KG1 (cell line): ENCODE measurements at regions not wholly inside any gene's neighbourhood (a gene's known extent, or its start where the extent isn't known, plus 50 kb on each side); places are given as distances from the start of the nearest gene placed in this dataset.
"Not testable (repeated sequence)": the region's sequence is repeated elsewhere in the genome, so short reads cannot be mapped to it uniquely, and the experiment has no call there.

Source experiments
- DNase-seq: peaks from one replicate; lab custom pipeline; 2025; lab: John Stamatoyannopoulos, UW

DNA sequence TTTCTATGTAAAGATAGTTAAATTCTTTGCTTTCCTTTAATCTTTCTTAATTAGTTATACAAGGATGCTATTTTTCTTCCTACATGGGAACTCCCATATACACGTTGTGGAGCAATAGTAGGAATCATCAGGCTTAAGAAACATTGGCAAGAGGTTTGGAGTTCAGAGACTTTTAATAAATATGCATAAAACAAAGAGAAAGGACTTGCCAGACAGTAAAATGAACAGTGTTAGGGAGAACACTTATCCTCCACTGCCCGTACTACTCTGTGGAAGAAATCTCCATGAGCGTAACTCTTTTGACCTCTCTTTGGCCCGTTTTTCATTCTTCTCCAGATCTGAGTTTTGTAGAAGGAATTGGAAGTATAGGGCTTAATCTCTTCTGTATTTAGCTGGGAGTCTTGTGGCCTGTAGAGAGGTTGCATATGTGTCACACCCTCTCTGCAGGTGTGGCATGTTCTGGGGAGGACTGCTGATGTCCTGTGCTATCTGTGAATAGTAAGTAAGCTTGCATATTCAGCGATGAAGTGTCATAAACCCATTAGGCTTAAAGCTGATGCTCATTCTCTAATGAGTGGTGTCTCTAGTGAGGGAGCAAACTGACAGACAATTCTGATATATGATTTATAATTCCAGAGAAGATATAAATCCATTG is 455.4 kb upstream of the FAR2 start:
- DNase-seq = no peak

DNA sequence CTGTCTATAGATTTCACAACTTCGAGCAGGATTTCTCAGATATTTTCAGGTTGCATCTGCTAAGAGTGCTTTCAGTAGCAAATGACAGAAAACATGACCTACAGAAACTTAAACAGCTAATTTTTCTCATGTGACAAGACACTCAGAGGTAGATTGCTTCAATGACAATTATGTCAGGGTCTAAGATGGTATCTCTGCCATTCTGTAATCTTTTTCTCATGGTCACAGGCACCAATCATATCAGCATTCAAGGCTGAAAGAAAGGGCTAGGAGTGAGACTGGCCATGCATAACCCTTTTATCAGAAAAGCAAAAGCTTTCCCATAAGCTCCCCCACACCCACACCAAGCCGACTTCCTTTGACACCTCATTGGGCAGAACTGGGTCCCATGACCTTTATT is 450.5 kb upstream of the FAR2 start:
- DNase-seq = no peak

DNA sequence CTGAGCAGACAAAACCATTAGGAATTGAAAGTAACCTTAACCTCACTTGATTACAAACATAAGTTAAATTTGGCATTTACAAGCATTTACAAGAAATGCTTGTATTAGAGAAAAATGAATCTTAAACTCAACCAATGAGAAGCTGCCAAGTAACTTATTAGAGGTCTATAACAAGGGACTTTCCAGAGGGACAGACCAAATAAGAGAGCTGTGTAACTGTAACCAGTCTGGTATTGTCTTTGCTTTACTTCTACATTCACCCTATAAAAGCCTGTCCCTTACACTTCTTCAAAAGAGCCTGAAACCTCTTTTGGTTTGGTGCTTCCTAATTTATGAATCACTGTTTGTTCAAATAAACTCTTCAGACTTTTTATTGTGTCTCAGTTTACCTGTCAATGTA is 450.0 kb upstream of the FAR2 start:
- DNase-seq = no peak

DNA sequence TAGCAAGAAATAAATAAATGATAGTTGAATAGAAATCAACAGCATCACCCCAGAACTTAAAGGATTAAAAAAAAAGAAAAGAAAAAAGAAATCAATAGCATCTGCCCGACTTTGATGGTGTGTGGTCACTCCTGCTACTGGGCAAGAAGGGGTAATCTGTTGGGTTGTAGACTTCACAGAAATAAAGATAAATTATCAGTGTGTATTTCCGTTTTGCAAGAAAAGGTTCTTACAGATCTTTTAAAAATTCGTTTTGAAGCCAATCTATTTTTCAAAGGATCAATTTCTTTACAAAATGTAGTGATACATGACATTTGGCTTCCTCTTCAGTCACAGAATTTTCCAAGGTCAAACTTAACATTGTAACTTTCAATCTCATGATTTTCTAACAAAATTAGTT is 448.9 kb upstream of the FAR2 start:
- DNase-seq = no peak

DNA sequence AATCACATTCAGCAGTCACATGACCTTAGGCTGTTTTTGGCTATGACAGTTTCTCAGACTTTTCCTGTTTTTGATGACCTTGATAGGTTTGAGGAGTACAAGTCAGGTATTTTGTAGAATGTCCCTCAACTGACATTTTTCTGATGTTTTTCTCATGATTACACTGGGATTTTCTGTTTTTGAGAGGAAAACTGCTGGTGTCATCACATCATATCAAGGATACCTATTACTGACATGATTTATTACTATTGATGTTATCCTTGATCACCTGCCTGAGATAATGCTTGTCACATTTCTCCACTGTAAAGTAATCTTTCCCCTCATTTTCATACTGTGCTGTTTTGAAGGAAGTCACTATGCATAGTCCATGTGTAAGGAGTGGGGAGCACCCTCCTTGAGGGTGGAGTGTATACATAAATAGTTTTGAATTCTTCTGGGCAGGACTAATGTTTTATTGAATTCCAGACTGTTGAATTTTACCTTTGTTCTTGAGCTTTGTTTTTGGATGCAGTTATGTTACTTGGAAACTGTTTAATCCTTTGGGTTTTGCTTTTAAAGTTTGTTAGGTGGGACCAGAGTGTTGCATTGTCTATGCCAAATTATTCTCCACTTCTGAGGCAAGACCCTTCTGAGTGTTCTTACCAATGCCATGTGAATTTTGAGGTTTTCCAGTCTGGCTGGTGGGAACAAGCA is 444.5 kb upstream of the FAR2 start:
- no peak for DNase-seq

DNA sequence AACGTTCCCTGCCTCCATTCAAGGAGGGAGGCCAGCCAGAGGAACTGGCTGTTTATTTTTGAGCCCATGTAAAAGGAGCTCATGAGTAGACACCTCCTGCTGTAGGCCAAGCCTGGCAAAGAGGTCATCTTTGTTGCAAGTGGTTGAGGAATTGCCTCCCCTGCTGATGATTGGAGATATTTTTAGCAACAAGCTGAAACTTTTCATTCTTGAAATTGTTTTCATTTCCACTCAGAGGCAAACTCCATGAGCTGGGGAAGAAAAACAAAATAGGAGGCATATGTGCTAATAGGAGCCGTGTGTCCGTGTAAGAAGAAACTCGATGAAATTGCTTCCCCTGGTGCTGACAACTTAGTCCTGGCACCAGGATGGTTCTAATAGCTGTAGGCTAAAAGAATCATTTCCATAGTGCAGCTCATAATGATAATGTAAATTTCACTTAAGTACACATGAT is 440.1 kb upstream of the FAR2 start:
- no peak for DNase-seq

DNA sequence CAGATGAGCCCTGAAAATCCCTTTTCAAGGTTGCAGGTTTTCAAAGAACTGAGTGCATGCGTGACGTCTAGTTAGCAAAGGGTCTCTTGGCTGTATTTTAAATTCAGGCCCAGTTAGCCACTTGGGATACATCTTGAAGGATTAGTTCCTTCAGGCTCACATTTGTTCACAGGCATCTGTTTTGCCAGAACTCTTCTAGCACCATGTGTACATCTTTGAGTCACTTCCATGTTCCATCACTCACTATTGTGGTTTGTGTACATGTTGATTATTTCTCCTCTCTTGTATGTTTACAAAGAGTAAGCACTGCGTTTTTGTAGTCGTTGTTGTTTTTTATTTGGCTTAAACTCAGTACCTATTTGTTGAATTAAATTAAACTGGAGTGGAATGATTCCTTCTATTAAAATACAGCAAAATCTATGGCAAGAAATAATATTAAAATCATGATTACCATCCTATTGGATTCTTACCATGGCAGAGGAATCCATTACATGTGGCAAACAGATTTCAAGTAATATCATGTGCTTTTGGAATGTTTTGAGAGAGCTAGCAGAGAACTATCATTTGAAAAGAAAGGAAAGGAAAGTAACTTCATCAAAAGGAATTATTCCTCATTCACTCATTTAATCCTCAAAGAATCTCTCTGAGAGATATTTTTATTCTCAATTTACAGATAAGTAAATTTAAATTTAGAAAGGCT is 438.9 kb upstream of the FAR2 start:
- DNase-seq = no peak

DNA sequence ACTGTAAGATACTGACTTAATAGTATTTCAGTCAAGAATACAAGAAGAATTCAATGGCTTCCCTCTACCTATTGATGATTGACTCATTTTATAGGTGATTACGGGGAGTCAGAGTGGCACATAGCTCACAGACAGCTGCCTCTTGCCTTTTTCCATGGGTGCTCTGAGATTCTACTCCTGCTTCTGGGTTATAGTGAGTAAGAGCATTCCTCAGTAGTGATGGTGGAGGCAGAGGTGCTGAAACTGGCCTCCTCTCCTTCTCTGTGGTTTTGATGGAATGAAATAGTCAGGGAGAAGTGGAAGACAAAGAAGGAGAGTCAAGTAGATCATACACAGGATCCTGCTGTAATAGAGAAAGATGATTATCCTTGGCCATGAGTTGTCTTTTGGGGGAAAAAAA is 438.2 kb upstream of the FAR2 start:
- no peak for DNase-seq

DNA sequence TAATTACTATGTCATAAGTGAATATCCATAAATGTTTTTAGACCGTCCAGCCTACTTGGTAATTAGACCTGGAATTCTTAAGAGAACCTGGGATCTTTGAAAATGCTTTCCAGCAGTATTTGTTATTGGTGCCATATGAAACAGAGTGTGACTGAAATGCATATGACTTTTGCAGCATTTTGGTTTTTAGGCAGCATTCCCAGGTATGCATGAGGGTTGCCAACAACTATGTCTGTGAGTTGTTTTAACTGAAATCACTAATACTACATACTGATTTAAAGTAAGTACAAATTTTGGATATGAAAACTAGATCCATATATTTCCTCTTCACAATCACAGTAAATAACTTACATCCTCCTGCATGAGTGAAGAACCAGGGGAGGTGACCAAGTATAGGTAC is 437.7 kb upstream of the FAR2 start:
- no peak for DNase-seq

DNA sequence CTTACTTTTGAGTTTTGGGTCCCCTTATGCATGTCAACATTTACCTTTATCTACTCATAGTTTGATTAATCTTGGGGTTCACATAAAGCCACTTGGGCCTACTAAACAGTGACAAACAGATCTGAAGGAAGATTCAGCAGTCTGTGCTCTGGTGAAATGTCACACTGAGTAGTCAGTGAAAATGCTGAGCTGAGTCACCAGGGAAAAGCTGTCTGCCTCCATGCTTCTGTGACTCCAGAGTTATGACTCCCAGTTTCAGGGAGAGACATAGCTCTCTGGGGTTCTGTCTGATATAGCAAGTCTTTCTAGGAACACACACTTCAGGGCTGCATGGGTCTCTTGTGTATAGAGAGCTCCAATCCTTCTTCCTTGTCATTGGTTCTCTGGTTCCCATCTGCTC is 406.3 kb upstream of the FAR2 start:
- DNase-seq = no peak

DNA sequence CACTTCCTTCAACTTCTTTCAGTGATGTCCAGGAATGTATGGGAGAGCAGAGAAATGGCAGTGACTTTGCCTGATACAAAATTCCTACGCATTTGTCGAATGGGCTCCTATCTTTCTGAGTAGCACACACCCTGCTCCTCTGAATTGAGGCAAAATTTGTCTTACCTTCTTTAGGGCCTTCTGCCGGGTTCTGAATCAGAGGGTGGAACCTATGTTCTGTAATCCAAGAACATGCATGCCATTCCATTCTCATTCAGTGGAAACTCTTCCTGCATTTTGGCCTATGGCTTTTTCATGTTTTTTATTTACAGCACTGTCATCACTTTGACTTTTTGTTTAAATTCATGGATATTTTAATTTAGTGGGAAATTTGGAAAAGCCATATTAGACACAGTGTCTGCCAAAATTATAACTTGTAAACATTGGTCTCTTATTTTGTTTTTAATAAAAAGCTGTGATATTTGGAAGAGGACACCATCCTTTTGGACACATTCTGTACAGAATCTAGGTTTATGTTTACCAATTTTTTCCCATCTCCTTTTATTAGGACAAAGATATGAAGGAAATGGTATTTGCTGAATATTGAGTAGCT is 402.2 kb upstream of the FAR2 start:
- DNase-seq = no peak

DNA sequence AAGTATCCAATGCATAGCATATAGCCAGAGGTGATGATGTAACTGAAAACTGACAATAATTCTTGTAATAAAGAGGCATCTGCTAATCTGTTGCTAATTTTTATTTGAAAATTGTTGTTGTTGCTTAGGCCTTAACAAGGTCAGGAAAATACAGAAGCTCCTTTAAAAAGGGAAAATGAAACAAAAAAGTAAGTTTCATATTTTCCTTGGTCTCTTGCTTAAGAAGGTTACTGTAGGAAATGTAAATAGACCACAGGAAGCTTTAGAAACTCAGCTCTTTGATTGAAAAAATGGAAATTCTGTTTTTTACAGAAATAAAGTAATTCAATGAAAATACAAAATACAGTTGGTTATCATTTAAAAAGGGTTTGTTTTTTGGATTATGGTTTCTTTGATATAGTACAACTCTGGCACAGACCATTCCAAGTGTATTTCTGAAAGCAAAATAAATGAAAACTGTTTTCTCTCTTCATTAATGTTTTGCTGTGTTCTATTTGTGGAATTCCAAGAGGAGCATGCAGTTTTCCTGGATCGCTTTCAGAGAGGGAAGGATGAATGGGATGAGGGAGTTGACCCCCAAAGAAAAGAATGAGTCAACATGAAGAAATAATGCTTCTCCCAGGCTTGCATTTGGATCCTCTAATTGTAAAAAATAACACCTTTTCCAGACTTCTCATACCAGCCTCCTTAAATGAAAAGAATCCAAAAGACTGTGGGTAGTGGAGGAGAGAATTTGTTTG is 398.0 kb upstream of the FAR2 start:
- no peak for DNase-seq

DNA sequence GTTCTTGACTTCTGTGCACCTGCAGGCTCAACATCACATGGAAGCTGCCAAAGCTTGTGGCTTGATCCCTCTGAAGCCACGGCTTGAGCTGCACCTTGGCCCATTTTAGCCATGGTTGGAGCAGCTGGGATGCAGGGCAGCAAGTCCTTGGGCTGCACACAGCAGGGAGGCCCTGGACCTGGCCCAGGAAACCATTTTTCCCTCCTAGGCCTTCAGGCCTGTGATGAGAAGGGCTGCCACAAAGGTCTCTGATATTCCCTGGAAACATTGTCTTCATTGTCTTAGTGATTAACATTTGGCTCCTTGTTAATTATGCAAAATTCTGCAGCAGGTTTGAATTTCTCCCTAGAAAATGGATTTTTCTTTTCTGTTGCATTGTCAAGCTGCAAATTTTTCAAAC is 394.1 kb upstream of the FAR2 start:
- DNase-seq = no peak

DNA sequence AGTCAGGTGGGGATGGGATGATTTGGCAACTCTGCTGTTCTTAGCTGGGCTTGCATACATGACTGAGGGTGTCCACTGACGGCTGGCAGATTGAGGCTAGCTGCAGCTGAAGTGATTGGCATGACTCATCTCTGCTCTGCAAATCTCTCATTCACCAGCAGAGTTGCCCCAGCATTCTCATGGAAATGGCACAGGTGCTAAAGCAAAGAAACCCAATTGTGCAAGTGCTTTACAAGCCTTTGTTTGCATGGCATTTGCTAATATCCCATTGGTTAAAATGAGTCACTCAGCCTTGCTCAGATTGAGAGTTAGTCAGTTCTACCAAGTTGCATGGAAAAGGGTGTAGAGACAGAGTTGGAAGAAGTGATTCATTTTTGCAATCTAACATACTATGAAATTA is 389.7 kb upstream of the FAR2 start:
- no peak for DNase-seq

DNA sequence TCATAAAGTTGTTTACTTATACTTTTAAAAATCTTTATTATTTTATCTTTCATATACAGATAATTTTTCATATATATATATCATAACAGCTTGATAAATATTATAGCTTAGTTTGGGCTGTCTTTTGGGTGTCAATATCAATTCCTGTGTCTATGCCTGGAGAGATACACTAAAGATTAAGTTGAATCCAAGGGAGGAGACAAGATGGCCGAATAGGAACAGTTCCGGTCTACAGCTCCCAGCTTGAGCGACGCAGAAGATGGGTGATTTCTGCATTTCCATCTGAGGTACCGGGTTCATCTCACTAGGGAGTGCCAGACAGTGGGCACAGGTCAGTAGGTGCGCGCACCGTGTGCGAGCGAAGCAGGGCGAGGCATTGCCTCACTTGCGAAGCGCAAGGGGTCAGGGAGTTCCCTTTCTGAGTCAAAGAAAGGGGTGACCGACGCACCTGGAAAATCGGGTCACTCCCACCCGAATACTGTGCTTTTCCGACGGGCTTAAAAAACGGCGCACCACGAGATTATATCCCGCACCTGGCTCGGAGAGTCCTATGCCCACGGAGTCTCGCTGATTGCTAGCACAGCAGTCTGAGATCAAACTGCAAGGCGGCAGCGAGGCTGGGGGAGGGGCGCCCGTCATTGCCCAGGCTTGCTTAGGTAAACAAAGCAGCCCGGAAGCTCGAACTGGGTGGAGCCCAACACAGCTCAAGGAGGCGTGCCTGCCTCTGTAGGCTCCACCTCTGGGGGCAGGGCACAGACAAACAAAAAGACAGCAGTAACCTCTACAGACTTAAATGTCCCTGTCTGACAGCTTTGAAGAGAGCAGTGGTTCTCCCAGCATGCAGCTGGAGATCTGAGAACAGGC is 388.8 kb upstream of the FAR2 start:
- not testable (repeated sequence) for DNase-seq

DNA sequence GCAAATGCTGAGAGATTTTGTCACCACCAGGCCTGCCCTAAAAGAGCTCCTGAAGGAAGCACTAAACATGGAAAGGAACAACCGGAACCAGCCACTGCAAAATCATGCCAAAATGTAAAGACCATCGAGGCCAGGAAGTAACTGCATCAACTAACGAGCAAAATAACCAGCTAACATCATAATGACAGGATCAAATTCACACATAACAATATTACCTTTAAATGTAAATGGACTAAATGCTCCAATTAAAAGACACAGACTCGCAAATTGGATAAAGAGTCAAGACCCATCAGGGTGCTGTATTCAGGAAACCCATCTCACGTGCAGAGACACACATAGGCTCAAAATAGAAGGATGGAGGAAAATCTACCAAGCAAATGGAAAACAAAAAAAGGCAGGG is 387.2 kb upstream of the FAR2 start:
- DNase-seq = not testable (repeated sequence)

DNA sequence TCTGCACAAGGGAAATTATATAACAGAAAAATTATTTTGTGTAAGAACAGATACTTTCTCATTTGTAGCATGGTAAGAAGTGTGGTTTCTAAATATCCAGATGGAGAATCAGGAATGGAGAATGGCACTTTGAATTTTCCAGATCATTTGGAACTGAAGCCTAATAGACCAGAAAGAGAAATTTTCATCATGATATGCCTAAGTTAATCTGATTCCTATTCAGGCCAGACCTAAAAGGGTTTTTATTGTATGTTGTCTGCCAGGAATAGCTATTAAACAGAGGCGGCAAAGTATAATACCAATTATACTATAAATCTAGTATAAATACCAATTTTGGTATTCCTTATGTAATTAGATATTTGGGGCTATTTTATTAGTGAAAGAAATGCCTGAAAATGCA is 382.7 kb upstream of the FAR2 start:
- DNase-seq = no peak

DNA sequence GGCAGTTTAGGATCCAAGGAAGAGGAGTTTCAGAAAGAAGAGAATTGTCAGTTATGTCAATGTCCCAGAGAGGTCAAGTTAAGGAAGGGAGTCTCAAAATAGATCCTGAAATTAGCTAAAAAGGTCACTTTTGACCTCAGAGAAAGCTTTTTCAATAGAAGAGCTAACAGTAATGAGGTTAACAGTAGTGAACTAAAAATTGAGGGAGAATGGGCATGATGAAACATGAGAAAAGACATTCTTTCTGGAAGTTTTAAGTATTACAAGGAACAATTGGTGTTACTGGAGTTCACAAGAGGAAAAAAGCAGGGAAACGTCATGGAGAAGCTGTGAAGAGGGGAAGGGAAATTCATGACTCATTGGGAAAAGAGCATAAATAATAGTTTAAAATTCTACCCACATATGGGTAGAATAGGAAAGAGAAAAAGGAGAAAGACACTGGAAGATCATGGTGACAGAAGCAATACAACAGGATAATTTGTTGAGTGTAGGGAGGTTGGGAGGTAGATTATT is 381.2 kb upstream of the FAR2 start:
- no peak for DNase-seq

DNA sequence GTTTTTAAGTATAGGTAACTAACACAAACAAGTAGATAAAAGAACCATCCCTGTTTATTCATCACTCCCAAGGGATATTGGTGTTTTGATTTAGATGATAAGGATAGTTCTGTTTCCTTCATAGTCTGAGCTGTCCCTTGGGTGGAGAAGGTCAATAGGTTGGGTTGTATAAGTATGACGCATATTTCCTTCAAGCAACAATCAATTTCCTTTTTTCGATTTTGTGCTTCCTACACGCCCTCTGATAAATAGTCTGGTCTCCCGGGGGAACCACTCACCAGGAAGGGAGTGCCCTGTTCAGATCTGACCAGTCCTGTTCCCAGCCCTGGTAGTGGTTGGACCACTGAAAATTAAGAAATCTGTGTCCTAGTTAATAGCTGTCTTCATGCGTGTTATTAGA is 378.8 kb upstream of the FAR2 start:
- no peak for DNase-seq

DNA sequence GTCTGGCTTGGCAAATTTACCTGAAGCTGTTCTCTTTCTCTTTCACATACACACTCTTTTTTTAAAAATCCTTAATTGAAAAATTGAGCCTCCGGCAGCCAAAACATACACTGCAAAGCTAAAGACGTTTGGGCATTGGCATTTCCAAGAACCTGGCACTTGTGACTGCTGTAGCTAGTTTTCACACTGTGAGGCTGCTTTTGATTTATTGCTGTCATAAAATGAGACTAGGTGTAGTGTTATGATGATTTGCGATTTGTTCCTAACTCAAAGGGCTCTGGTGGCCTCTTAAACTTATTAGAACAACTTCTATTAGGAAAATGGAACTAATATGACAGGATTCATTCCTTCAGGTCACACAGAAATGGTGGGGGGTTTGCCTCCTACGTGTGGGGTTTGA is 377.1 kb upstream of the FAR2 start:
- no peak for DNase-seq

DNA sequence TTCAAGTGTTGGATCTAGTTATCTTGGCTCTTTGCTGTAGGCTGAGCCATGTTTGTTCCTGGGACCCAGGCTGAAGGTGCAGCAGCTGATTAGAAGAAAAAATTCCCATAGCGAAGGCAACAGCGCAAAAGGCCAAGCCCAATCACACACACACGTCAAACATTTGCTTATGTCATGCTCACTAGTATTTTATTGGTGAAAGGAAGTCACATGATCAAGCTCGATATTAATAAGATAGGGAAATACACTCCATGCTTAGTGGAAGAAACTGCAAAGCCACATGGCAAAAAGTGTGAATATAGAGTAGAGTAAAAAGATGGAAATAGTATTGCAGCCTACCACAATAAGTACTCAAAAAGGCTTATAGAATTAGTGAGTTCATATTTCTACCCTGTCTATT is 373.5 kb upstream of the FAR2 start:
- DNase-seq = no peak
